HG02759 (cell line): ENCODE measurements at regions not wholly inside any gene's neighbourhood (a gene's known extent, or its start where the extent isn't known, plus 50 kb on each side); places are given as distances from the start of the nearest gene placed in this dataset.
A peak's percentile ranks its signal among the peaks of the same experiment; 100 is the strongest.

Source experiments
- ATAC-seq: cut with Tn5 transposase; IDR thresholded peaks from one replicate; pipeline ENCODE4 v1.9.1; 2021; ENCODE audit warnings: mild to moderate bottlenecking, moderate library complexity; ENCODE audit not compliant: unreplicated experiment

GRCh38 chr14:39946807-39947206 is 514.6 kb upstream of the FBXO33 start:
- ATAC-seq = no peak

DNA sequence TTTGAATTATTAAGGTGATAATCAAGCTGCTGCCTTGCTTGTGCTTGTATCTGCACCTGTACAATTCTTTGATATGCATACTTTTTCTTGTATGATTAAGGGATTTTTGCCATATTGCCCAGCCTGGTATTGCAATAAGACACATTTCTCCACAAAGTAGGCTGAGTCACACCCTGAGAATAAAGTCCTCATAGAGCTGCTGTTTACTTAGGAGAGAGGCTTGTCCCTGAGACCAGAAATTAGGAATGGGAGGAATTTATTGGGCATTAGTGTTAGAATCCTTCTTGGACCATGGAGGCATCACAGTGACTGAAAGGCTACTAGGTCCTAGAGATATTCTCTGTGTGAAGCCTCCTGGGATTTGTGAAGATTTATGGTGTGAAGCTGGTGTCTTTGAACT is 506.8 kb upstream of the FBXO33 start:
- no peak for ATAC-seq

GRCh38 chr14:39912192-39913100 is 480.2 kb upstream of the FBXO33 start:
- ATAC-seq = peak; percentile 91

DNA sequence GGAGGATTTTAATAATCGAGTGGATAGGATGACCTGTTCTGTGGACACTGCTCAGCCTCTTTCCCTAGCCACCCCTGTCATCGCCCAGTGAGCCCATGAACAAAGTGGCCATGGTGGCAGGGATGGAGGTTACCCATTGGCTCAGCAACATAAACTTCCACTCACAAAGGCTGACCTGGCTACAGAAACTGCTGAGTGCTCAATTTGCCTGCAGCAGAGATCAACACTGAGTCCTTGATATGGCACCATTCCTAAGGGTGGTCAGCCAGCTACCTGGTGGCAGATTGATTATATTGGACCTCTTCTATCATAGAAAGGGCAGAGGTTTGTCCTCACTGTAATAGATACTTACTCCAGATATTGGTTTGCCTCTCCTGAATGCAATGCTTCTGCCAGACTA is 465.4 kb upstream of the FBXO33 start:
- ATAC-seq = no peak

DNA sequence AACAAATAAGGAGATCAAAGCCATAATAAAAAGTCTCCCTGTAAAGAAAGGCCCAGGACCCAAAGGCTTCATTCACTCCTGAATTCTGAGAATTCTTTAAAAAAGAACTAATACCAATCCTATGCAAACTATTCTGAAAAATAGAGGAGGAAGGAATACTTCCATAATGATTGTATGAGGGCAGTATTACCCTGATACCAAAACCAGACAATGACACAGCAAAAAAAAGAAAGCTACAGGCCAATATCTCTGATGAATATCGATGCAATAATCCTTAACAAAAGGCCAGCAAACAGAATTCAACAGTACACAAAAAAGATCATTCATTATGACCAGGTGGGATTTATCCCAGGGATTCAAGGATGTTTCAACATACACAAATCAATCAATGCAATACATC is 457.8 kb upstream of the FBXO33 start:
- no peak for ATAC-seq

- ATAC-seq = no peak
Observed at GRCh38 chr14:39884091-39884490, 451.9 kb upstream of the FBXO33 start.

DNA sequence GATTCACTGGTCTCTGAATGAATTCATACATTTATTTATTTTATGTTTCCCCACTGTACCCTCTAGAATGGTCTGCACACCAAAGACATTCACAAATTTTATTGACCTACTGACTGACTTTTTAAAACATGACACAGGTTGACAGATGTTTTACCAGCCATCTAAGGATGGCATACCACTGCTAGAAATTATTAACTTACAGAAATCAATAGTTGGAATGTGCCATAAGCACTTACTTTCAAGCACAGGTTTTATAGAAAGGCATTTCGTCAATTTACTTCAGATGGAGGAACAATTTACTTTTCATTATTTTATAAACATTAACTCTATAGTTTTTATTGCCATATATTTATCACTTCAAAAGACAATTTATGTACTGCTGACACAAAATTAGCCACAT is 448.7 kb upstream of the FBXO33 start:
- ATAC-seq = no peak

DNA sequence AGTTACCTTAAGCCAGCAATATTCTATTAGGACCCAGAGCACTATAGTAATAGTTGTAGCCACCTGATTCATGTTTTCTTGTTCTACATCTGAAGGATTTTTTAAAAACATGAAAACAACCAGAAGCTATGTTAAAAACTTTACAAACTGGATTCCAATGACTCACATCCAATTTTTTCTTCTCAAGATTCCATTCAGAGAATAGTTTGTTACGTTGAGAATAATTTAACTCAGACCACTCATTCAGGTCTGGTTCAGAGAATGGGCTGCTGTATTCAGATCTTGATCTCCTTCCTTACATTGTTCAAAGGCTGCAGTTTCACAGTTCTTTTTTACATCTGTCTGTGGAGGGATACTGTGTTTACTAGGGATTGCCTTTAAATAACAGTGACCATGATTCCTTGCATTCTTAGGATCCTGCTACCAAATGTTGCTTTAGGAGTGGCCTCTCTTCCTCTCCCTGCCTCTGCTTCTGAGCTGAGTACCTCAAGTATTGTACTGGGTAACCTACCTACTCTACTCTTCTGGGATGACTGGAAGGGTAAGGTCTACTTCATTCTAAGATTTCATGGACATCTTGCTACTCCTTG is 448.0 kb upstream of the FBXO33 start:
- ATAC-seq = no peak

DNA sequence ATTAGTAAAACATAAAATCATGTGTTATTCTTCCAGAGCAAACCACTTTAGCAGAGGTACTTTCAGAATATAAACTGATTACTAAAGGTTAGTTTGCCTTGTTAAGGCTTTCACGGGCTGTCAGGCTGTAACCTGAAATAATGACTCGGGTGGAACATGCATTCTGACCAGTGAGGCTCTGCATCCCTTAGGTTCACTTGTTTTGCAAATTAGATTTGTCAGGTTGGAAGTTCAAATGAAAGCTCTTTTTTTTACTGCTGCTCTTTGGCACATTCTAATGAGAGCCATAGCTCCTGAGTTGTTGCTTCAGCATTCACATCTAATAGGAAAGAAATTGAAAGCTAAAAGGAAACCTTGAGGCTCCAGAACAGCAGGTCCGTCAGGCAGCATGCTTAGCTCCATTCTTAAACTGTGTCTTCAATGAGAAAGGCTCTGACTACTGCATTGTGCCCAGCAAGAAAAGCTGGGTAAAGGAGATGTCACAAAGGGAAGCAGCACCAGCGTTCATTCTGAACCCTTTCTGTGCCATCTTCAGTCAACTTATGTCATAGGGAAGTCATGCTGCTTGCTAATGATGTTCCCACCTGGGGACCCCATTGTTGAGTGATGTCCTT is 445.5 kb upstream of the FBXO33 start:
- no peak for ATAC-seq

- ATAC-seq = peak; percentile 47
Observed at GRCh38 chr14:39876916-39877315, 444.7 kb upstream of the FBXO33 start.

GRCh38 chr14:39875028-39875427 is 442.8 kb upstream of the FBXO33 start:
- peak; percentile 32 for ATAC-seq

DNA sequence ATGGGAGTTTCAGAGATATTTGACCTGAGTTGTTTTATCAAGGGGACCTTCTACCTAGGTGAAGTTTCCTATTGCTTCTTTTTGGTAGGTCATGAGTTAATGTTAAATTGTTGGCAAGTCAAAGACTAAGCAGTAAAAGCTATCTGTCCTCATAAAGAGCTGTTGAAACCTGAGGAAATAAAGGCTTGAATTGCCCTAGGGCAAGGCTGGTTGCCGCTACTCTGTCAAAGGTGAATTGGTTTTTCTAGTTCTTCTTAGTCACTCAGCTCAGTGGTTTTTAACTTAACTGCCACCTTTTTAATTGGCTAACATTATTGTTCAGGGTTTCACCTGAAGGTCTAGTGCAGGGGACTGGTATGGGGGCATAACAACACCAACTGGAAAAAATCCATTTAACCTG is 441.6 kb upstream of the FBXO33 start:
- no peak for ATAC-seq

DNA sequence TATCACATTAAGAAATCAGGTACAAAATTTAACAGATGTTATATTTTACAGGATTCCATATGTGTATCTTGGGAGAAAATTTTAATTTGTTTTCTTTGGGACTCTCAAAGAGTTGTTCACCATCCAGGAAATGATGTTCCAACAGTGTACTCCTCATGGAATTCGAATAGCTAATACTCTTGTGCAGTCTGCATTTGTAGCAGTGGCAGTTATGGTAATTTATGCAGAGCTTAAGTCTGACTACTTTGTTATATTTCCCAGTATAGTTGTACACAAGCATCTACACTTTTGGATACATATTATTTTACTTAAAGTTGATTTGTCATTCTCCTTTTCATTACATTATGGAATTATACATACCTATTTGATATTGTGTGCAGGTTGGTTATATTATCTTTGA is 436.7 kb upstream of the FBXO33 start:
- no peak for ATAC-seq

DNA sequence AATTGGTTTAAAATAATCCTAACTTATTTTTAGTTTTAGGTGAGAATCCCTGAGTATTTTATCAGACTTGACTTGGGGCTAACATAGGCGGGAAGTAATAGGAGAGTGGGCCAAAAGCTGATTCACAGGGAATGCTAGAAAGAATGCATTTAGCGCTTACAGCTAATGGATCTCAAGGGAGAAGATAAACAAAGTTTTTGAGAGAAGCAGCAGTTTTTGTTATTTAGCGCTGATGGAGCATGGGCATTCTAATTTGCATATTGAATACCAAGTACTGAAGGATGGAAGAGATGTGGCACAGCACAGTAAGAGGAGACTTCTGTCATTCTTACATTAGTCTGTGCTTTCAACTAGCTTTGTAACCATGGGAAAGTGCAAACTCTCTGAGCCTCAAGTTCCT is 436.0 kb upstream of the FBXO33 start:
- ATAC-seq = no peak

DNA sequence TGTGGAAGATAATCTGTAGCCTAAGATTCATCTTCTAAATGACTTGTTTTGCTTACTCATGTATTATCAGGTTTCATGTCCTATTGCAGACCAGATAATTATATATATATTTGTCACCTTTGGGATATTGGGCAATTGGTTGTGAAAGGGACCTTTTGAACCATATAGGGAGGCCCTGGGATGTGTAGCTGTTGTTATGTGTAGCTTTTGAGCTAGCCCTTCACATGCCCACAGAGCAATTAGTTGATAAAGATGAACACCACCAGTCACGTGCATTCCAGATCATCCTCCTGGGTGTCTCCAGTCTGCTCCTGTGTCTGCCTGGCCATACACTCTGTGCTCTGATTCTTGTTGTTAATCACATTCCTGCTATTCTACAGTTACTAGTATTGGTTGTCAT is 431.2 kb upstream of the FBXO33 start:
- no peak for ATAC-seq

- no peak for ATAC-seq
Observed at GRCh38 chr14:39861696-39862095, 429.5 kb upstream of the FBXO33 start.

DNA sequence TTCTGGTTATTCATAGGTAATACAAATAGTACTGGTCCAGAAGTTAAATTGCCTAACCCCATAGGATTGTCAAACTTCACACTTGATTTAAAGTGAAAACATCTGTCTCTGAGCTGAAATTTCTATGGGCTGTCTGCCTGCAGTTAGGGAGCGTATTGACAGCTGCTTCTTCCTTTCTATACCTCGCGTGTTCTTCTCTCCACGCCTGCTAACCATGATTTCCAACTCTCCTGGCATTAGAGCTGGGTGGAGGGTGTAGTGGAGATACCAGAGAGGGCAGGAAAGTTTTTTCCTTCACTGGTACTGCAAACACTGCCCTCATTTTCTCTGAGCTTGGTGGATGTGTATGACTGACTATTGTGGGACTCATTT is 429.0 kb upstream of the FBXO33 start:
- no peak for ATAC-seq

DNA sequence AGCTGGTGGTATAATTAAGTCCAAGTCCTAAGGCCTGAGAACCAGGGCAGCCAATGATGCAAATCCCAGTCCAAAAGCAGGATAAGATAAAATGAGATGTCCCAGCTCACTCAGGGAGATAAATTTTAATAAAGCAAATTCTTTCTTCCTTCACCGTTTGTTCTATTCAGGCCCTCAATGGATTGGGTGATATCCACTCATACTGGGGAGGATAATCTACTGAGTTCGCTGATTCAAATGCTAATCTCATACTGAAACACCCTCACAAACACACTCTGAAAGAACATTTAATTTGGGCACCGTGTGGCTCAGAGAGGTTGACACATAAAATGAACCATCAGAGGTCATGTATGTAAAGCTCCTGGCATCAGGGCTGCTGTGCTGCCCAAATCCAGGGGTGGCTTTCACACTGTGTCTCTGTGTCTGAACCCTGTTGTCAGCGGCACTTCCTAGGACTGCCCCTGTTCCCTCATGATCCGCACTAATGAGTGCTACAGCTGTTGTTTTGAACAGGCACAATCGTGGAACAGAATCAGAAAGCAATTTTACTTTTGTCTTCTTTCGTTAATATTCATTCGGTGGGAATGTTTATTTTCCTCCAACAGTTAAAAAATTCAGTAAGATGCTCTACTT is 428.5 kb upstream of the FBXO33 start:
- no peak for ATAC-seq

GRCh38 chr14:39859314-39859713 is 427.1 kb upstream of the FBXO33 start:
- ATAC-seq = no peak

GRCh38 chr14:39857376-39858055 is 425.3 kb upstream of the FBXO33 start:
- ATAC-seq = no peak

- ATAC-seq = no peak
Observed at GRCh38 chr14:39853441-39853840, 421.2 kb upstream of the FBXO33 start.
